ENCODE measurements at regions not wholly inside any gene's neighbourhood (a gene's known extent, or its start where the extent isn't known, plus 50 kb on each side); places are given as distances from the start of the nearest gene placed in this dataset.

GRCh38 chr20:52496191-52496590 lies 304.6 kb upstream of the ZFP64 start:
- no peak for TF ChIP-seq CTCF (conservative IDR thresholded peaks at IDR 0.05)
- no peak for DNase-seq (ENCODE audit: extremely low spot score, unreplicated experiment)
- Mint-ChIP-seq H3K27me3 (peaks cover 4% of the 10 kb centered on the region), H3K9me3 (peaks cover under 1% of the 10 kb centered on the region), H3K27ac (no peak overlapping the region), H3K4me1 (ENCODE audit: unreplicated experiment) (peaks cover 35% of the 10 kb centered on the region), H3K4me3 (no peak overlapping the region), H3K36me3 (no peaks in the 10 kb centered on the region)

GRCh38 chr20:52494244-52494643 lies 302.7 kb upstream of the ZFP64 start:
- Mint-ChIP-seq H3K9me3 (peaks cover 6% of the 10 kb centered on the region), H3K27me3 (peaks cover 4% of the 10 kb centered on the region), H3K4me3 (peak overlapping the region; percentile 12), H3K4me1 (ENCODE audit: unreplicated experiment) (peaks cover 26% of the 10 kb centered on the region), H3K36me3 (no peaks in the 10 kb centered on the region), H3K27ac (peak overlapping the region; percentile 96)
- DNase-seq (ENCODE audit: extremely low spot score, unreplicated experiment): no peak
- TF ChIP-seq CTCF (conservative IDR thresholded peaks at IDR 0.05): no peak

- DNase-seq (ENCODE audit: extremely low spot score, unreplicated experiment): peak; percentile 68
- no peaks in the 10 kb centered on the region for H3K36me3 Mint-ChIP-seq
- peaks cover 6% of the 10 kb centered on the region for H3K9me3 Mint-ChIP-seq
- H3K4me3 Mint-ChIP-seq: peak overlapping the region; percentile 63
- TF ChIP-seq CTCF (conservative IDR thresholded peaks at IDR 0.05): no peak
- H3K27me3 Mint-ChIP-seq: peaks cover 4% of the 10 kb centered on the region
- peaks cover 26% of the 10 kb centered on the region for H3K4me1 Mint-ChIP-seq (ENCODE audit: unreplicated experiment)
- H3K27ac Mint-ChIP-seq: peak overlapping the region; percentile 96
Observed at GRCh38 chr20:52493171-52493721, 301.7 kb upstream of the ZFP64 start.

GRCh38 chr20:52490711-52491430 lies 299.3 kb upstream of the ZFP64 start:
- peak overlapping the region; percentile 53 for H3K27ac Mint-ChIP-seq

GRCh38 chr20:52484438-52484837 lies 292.9 kb upstream of the ZFP64 start:
- H3K4me3 Mint-ChIP-seq: no peak overlapping the region
- no peak for TF ChIP-seq CTCF (conservative IDR thresholded peaks at IDR 0.05)
- peaks cover 3% of the 10 kb centered on the region for H3K36me3 Mint-ChIP-seq
- H3K4me1 Mint-ChIP-seq (ENCODE audit: unreplicated experiment): peaks cover 7% of the 10 kb centered on the region
- DNase-seq (ENCODE audit: extremely low spot score, unreplicated experiment): no peak
- H3K9me3 Mint-ChIP-seq: peaks cover 10% of the 10 kb centered on the region
- H3K27ac Mint-ChIP-seq: peak overlapping the region; percentile 40
- no peaks in the 10 kb centered on the region for H3K27me3 Mint-ChIP-seq

More at GRCh38 chr20:52490711-52491430, 299.3 kb upstream of the ZFP64 start:
- no peak for DNase-seq (ENCODE audit: extremely low spot score, unreplicated experiment)
- Mint-ChIP-seq H3K4me3 (no peak overlapping the region), H3K9me3 (peaks cover 6% of the 10 kb centered on the region), H3K27me3 (peaks cover 4% of the 10 kb centered on the region), H3K4me1 (ENCODE audit: unreplicated experiment) (peaks cover 26% of the 10 kb centered on the region), H3K36me3 (no peaks in the 10 kb centered on the region)
- no peak for TF ChIP-seq CTCF (conservative IDR thresholded peaks at IDR 0.05)

All from type B pancreatic cell (in vitro differentiated cells).